ENCODE measurements at regions not wholly inside any gene's neighbourhood (a gene's known extent, or its start where the extent isn't known, plus 50 kb on each side); places are given as distances from the start of the nearest gene placed in this dataset.

DNA sequence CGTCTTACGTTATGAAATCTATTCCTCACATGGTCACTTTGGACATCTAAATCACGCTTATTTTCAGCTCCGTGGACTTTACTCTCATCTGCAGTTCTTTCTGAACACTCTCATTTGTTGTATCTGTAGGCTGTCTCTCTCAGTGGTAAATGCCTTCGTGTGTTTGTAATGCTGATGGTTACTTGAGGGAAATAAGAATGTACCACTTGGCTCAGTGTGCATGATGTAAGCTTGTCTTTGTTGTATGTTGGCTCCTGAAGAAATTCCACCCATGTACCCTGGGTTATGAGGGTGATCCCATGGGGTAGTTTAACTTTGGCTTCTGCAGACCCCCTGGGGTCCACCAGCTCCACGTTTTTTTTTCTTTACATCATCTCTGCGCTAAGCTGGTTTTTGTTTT lies 378.4 kb downstream of the SETD4 start:
- DNase-seq = no peak

DNA sequence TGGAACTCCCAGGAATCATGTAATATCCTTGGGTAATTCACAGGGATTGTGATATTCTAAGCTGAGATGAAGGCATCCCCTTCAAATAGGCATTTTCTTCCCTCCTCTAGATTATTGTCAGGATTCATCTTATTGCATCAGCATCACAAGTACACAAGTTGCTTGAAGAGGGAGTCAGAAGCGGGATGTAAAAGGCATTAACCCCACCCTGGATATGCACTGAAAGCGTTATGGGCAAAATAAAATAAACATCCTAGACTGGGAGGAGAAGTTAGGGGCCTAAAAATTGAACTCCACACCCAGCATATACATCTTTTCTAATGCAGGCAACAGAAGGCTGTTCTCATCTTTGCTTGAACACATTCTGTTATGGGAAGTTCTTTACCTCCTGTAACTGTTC lies 381.2 kb downstream of the SETD4 start:
- no peak for DNase-seq

GRCh38 chr21:35678393-35678792 lies 381.9 kb downstream of the SETD4 start:
- DNase-seq = no peak

DNA sequence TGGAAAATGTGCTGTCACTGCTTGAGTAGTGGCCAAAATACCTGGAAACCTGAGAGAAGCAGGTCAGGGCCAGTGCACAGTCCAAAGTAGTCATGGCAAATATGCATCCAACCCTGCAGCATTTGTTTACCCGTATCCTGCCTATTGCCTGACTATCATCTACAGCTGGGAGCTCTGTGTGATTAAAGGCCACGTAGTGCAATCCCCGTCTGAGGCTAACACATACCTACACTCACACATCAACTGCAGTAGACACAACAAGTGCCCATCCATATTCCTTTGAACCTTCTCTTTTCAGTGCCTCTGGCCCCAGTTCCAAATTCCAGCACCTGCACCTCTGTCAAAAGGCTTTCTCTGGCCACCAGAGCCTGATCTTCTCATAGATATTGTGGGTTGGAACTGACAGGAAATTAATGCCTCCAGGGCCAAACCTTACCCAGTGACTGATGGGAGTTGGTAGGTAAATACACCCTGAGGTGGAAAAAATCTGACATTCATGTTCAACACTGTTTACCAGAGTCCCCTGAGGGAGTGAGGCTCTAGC lies 383.0 kb downstream of the SETD4 start:
- no peak for DNase-seq

- DNase-seq = no peak
Measured at GRCh38 chr21:35674895-35675470, 385.3 kb downstream of the SETD4 start.

DNA sequence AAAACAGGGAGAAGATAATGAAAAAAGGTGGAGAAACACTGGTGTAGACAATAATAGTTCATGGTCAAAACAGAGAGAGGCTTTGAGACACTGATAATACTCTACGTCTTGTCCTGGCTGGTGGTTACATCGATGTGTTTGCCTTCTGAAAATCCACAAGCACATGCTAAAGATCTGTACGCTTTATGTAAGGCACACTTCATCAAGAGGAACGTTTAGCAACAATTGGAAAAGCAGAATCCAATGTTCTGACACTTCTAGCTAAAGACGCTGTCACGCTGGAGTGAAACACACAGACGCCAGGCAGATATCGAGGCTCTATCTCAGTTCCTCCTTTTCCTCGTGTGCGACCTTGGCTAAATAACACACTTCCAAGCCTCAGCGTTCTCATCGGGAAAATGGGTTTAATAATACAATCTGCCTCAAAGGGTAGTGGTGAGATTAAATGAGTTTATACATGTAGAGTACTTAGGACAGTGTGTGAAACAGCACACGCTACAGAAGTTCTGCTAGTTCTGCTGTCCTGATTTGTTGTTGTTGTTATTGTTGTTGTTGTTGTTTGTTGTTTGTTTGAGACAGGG lies 386.1 kb downstream of the SETD4 start:
- no peak for DNase-seq

GRCh38 chr21:35672313-35672712 lies 388.0 kb downstream of the SETD4 start:
- no peak for DNase-seq

- no peak for DNase-seq
Measured at GRCh38 chr21:35664683-35665082, 395.6 kb downstream of the SETD4 start.

- DNase-seq = no peak
Measured at GRCh38 chr21:35663856-35664606, 396.3 kb downstream of the SETD4 start.

GRCh38 chr21:35658242-35658641 lies 402.1 kb downstream of the SETD4 start:
- DNase-seq = no peak

DNA sequence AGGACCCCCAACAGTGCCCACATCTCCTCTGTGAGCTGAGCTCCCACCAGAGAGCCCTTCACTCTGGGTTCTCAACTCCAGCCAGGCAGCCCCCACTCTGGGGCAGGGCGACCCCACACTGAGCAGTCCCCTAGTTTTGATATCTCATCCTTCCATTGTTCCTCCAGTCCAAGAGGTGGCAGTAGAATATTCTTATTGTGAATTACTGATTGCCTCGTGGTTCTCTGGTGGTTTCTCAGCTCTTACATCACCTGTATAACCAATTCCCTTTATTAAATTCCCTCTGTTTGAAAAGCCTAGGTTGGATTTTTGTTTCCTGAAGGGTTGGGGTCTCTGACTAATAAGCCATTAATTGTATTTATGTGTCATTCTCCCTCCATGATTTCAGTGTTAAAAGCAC lies 407.5 kb downstream of the SETD4 start:
- DNase-seq = no peak

DNA sequence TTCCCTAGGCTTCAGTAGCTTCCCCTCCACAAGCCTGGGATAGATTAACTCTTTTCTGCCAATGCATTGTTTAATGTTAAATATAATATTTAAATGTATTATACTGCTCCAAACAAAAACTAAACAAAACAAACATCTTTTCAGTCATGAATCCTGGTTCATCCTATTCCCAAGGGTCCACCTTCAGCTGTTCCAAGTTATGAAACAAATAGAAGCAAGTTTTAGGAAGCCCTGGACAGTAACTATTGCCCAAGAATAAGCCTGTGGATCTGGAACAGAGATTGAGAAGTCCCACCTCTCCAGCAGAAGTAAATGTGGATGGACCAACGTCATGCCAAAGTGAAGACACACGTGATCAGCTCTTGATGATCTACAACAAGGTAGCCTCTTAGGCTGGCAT lies 408.1 kb downstream of the SETD4 start:
- no peak for DNase-seq

- DNase-seq = no peak
Measured at GRCh38 chr21:35651196-35651595, 409.1 kb downstream of the SETD4 start.

DNA sequence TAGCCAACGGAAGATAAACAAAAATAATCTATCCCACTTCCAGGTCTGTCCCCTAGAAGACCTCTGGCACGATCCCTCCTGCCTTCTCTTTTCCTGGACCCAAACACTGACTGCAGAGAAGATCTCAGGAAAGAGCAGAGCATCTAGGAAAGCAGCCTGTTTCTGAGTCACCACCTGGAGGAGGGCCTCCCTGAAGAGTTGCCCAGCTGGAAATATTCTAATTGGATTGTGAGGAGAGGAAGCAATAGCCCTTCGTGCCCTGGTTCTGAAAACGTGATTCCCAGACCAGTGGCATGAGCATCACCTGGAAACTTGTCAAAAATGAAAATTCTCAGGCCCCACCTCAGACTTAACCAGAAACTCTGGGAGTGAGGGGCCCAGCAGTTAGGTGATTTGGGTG lies 411.1 kb downstream of the SETD4 start:
- no peak for DNase-seq

GRCh38 chr21:35648512-35648911 lies 411.8 kb downstream of the SETD4 start:
- DNase-seq = no peak

DNA sequence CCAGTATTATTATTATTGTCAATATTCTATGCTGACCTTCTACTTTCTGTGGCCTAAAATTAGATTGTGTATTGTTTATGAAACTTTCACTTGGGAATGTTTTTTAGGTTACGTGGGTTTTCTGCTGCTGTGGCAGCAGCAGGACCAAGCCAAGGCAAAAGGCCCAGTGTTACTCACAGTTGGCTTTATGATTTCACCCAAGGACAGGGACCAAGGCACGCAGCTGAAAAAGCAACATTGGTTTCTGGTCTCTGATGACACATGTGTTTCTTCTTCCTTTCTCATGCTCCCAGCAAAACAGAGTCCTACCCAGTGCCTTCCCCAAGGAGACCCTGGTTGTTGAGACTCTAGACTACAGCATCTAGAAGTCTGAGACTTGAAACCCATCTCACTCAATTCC lies 413.7 kb downstream of the SETD4 start:
- no peak for DNase-seq

GRCh38 chr21:35645991-35646390 lies 414.3 kb downstream of the SETD4 start:
- DNase-seq = no peak

GRCh38 chr21:35644523-35644922 lies 415.8 kb downstream of the SETD4 start:
- DNase-seq = no peak

DNA sequence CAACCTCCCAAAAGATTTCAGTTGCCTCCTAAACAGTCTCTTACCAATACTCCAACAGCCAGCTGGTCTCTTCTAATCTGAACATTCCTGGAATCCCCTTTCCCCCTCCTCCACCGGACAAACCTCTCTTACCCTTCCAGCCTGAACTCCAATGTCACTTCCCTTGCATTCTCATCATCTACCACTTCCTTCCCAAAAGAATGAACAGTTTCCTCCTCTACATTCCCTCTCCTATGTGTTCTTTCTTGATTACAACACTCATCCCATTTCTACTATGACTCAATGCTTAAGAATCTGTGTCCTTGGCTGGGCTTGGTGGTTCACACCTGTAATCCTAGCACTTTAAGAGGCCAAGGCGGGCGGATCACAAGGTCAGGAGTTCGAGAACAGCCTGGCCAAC lies 417.1 kb downstream of the SETD4 start:
- no peak for DNase-seq

DNA sequence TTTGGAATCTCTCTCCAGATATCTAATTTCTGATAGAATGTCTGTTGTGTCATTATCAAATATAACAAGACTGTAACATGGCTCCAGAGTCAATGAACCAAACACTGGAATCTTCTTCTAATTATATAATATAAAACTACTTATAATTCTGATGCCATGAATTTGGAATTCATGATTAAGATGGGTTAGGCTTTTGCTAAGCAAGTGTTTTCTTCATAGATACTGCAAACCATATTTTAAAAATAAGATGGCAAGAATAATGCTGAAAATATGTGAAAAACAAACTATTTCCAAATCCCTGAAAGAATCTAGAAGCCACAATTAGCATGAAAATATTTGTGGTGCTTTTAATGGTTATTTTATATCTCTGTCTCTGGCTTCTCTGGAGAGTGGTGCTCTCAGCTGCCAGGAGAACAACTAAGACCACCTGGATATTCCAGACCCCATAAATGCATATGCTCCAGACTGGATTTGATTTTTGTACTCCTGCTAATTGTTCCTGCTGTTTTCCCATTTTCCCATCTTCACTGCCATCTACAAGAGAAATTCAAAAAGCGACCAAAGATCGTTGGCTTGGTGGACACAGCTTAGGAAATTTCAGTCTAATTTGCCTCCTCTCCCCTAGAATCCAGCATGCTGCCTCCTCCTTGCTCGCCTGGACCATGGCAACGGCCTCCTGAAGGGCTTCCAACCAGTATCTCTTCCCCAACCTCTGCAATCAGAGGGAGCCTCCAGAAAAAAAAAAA lies 418.9 kb downstream of the SETD4 start:
- DNase-seq = no peak

- no peak for DNase-seq
Measured at GRCh38 chr21:35637431-35637830, 422.9 kb downstream of the SETD4 start.

- DNase-seq = no peak
Measured at GRCh38 chr21:35635994-35636393, 424.3 kb downstream of the SETD4 start.

DNA sequence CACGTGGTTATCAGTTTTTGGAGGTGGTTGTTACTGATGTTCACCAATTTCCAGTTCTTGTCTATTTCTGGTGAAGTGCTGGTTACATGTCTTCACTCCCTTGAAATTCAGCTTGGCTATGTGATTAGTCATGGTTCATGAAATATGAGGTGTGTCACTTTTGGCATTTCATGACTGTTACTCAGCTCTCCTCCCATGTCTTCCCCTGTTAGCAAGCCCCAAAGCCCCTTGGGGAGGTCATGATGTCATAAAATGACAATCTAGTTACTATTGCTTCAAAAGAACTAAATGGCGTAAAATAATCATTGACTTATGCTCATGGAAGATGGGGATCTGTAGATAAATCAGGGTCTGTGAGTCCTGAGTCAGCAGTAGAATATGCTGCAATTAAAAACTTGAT lies 425.1 kb downstream of the SETD4 start:
- no peak for DNase-seq

DNA sequence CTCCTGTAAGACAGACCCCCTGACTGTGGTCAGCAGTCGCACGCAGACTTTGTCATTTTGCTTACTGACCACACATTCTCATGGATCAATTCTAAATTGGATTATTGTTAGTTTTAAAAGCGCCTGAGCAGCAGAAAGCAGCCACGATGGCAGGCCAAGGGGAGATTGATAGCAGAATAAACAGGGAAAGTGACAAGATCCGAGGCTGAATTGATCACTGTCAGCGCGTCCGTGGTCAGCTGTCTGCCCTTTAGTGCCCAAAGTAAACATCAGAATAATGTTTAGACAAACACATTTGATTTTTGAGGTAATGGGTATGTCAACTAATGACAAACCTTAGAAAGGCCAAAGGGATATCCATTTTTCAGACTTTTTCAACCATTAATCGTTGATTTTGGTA lies 426.8 kb downstream of the SETD4 start:
- DNase-seq = no peak

Measured in hematopoietic multipotent progenitor cell treated with erythropoietin and hydrocortisone succinate and interleukin-3 and kit ligand, for 8 days (in vitro differentiated cells).